EH (cell line): ENCODE measurements at regions not wholly inside any gene's neighbourhood (a gene's known extent, or its start where the extent isn't known, plus 50 kb on each side); places are given as distances from the start of the nearest gene placed in this dataset.
"Not testable (repeated sequence)": the region's sequence is repeated elsewhere in the genome, so short reads cannot be mapped to it uniquely, and the experiment has no call there.

Experiments used
- DNase-seq: peaks from one replicate; pipeline ENCODE4 v3.0.0-alpha.2; 2015; ENCODE audit warnings: low read depth

DNA sequence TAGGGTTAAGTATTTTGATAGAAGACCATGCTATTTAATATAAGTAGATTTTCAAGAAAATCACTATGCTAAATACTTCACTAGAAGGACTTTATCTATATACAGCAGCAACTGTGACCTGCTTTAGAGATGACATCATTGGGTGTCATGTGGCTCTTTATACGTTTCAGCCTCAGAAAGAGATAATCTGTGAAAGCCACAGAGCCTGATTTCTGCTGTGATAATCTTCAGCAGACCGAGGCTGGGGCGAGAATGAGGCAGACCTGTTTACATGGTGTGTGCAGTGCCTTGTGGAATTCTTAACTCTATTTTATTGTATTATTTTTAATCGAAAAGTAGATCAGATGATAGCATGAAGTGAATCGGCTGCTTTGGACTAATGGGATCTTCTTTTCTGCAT is 471.2 kb downstream of the MFSD1 start:
- no peak for DNase-seq

DNA sequence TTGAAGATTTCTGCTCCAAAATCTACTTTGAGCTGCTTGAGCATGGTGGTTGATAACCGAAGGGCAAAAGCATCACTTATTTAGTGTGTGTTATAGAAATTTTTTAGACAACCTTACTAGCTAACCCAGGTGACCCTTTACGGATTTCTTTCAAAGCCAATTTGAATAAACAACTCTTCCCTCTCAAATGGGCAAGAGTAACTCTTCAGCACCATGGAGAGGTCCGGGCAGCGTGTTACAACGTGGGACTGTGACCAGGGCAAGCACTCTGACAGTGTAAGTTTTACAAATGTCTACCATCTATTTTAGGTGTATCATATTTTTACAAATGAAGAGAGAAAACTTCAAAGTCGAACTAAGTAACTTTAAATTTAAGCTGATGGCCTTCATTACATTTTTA is 471.8 kb downstream of the MFSD1 start:
- peak; percentile 65 for DNase-seq

DNA sequence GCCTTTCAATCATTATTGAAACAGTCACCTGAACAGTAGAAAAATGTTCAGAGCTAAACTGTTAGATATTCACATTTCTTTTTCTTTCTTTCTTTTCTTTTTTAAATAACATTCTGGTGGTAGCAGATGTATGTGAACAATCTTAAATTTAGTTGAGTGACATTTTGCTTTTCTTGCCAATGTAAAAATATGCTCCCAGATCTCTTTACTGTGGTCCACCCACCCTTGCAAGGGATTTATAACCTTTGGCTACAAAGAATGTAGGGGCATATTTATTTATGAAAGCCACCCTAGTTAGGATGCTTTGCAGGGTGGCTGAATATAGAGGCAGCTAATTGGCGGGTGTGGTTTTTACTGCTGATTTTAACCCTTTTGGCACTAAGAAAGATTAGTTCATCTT is 473.9 kb downstream of the MFSD1 start:
- DNase-seq: no peak

DNA sequence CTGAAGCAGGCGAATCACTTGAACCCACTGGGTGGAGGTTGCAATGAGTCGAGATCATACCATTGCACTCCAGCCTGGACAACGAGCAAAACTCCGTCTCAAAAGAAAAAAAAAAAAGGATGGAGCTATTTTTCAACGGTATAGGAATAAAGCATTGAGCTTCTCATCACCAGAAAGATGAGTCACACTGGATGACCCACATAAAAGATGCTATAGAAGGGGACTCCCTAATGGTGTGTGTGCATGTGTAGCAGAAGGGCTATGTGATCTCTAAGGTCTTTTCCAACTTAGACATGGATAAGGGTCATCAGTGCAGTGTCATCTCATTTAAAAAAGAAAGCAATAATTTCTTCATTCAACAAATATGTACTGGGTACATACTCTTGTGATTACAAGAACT is 476.0 kb downstream of the MFSD1 start:
- DNase-seq: no peak

DNA sequence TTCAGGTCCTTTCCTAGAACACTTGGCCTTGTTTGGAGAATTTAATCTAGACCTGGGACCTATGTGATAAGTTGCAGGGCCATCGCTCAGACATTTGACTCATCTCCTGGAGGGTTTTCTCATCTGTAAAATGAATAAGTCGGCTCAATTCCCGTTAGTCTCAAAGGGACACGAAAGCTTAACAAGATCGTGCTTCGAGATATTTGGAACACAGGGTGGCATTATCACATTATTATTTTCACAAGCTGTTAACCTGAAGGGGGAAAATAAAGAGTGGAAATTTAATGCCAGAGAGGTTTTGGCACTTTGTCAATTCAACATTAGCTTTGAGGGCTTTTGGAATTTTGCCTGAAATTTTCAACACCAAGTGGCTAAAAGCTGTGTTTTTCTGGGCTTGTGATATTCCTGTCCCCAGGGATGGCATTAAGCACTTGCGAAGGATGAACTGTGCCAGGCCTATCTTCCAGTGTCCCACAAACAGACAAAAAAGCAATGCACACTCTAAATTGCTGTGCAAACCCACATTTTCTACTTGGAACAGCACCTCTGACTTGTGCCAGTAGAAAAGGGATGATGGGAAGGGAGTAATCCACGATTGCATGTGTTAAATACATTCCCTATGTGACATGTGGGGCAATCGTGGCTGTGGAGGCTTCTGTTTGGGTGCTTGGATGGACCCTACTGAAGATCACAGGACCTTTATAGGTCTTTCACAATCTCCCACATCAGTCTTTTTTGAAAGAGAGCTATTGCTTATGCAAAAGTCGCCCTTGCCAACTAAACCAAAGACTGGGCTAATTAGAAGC is 478.7 kb downstream of the MFSD1 start:
- DNase-seq: no peak

DNA sequence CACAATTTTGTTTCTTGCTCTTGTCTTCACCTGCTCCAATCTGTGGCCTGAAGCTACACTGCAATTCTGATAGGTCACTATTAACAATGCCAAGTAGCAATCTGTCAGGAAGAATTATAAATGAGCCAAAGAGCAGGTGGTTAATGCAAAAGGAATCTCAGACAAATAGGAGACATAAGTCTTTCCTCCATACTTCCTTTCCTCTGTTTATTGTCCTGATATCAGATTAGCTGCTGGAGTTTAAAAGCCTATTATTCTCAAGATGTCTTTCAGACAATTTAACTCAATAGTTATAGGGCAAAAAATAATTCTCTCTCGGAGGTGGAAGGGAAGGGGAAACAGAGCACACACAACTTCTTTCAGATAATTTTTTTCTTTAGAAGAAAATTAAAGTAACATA is 491.6 kb downstream of the MFSD1 start:
- no peak for DNase-seq

DNA sequence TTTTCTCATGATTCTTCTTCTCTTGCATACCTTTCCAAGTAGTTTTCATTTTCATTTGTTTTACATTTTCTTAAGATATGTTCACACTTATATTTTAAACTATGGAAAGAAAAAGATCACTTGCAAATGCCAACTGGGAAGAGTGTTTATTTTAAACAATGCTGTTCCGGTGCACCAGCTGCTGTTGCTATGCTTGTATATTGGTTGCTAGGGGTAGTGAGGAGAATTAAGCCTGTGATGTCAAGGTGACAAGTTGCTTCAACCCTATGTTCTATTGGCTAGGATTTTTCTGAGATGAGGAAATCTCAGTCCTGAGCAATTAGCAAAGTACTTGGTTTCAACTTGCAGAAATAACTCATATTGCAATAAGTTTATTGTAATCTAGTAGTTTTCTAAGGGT is 500.1 kb downstream of the MFSD1 start:
- no peak for DNase-seq

DNA sequence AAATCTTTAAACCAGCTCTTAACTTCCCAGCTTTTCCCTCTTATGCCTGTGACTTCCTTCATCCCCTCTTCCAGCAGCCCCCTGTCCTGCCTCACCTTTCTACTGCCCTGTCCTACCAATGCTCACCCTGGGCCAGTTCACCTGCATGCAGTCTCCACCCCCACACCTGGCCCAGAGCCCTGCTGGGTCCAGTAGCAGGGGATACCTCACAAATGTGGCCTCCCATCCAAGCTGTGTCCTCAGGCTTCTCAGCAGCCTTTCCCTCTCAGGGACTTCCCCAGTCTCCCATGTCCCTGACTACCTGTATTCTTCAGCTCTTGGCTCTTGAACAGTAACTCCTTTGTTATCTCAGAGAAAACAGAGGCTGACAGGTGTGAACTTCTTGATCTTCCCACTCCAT is 503.2 kb downstream of the MFSD1 start:
- DNase-seq: no peak

DNA sequence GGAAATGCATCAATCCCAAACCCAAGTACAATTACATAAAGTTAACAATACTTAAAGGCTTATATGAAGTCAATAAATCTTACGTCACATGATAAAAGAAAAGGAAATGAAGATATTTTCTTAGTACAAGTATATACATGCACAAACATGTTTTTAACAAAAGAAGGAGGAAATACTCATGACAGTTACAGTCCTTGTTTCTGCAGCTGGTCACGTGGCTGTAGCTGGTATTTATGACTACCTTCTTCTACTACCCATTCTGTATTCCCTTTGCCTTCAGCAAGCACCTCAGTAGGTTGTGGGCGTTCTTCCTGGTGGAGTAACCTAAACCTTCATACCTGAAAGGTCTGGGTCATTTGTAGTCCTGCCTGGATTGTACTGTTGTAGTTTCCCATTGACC is 514.9 kb downstream of the MFSD1 start:
- not testable (repeated sequence) for DNase-seq

DNA sequence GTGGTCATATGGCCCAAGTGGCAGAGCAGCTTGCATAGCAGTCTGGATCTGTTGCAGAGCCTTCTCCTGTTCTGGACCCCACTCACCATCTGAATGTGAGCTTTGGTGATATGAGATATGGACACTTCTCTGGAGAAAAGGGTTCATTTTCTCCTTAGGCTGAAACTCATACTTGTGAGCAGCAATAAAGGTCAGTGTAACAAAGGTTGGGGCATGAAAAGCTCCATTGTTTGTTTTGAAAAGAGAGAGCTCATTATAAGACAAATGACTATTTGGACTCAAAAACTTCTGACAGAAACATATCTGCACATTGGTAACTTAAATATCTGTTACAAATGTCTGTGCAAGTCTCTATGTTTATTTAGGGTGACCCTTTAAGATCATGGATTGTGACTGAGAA is 517.3 kb downstream of the MFSD1 start:
- DNase-seq: no peak

DNA sequence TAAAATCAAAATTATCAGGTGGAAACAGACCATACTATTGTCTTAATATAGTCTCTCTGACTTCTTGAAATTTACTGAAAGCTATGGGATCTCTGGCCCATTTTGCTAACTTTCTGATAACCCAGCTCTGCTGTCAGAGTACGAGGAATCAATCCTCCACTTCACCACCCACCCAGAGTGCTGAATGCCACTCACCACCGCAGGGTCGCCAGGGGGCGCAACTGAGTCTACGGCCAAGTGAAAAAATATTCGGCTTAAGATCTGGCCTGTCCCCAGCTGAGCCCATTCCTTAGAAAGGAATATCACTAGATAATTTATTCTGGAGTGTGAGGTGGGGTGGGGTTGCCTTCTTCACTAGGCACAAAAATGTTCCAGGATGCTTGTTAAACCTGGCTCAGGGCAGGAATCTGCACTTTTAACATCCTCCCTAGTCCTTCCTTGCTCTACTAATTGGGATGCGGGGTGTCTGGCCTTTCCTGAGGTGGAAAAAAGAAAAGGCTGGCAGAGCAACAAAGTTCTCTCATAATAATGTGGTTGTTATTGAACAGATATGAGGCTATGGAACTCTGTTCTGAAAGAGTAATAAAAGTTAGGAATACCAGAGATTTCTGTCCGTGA is 520.6 kb downstream of the MFSD1 start:
- DNase-seq: peak; percentile 46

DNA sequence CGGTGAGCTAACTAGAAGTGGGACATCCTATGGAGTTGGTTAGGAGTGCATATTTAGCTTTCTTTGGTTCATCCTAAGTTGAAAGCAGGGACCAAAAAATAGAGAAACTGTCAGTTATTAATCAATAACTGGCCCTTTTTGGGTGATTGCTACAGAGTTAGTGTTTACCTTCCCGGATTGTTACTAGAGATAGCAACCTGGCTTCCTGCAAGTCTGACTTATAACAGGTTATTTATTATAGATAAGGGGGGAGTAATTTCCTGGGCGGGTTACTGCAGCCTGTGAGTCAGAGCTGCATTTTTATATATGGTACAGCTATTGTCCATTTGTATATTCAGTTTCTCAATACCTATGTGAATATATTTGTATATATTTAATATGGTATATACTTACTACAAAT is 522.0 kb downstream of the MFSD1 start:
- DNase-seq: no peak

DNA sequence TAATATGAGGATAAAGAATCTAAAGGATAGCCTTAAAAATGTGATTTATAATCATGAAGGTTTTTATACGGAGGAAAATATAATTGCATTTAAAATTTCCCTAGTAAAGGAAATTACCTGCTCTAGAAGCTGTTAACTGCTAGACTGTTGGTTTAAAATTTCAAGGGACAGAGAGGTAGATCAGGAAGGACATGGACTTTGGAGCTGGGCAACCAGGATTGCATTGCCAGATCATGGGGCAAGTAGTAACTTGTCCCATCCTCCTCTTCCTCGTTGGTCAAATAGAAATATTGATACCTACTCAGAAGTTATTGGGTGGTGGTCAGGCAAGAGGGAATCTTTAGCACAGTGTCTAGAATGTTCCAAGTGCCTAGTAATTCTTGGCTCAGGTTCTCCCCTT is 525.1 kb downstream of the MFSD1 start:
- no peak for DNase-seq

DNA sequence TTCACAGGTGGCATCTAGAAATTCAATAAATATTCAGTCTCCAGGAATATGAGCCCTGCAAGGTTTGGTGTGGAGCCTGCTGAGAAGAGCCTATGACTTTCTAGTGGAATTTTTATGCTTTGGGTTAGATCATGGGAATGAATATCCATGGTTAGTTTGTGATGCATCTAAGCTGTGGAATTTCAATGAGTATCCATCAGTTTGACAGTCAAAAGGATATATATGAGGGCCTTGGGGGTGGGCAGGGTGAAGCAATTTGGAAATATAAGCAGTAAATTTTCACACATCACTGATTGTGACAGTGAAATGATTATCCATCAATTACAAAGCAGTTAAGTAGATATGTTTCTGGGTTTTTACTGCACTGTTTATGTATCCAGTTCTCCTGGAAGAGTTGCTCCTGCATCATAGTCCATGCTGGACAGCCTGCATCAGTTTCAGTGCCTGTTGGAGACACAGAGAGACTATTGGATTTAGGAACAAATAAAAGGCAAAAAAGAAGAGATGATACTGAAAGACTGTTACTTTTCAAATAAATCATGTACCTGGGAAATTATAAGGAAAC is 530.8 kb downstream of the MFSD1 start:
- DNase-seq: no peak

DNA sequence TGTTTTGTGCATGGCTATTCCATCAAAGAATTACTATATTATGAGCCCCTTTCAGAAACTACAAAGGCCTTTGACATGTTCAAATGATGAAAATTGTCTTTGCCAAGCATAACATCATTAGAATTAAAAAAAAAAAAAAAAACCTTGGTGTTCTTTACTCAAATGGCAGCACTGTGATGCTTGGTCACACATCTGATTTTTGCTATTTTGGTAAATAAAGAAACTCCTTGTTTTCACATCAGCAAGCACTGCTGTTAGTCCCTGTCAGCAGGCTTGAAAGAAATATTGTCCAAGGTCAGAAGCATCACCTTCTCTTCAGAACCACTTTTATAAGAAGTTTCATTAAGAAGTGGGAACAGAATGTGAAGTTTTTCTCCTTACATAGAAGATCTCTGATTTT is 537.3 kb downstream of the MFSD1 start:
- no peak for DNase-seq

DNA sequence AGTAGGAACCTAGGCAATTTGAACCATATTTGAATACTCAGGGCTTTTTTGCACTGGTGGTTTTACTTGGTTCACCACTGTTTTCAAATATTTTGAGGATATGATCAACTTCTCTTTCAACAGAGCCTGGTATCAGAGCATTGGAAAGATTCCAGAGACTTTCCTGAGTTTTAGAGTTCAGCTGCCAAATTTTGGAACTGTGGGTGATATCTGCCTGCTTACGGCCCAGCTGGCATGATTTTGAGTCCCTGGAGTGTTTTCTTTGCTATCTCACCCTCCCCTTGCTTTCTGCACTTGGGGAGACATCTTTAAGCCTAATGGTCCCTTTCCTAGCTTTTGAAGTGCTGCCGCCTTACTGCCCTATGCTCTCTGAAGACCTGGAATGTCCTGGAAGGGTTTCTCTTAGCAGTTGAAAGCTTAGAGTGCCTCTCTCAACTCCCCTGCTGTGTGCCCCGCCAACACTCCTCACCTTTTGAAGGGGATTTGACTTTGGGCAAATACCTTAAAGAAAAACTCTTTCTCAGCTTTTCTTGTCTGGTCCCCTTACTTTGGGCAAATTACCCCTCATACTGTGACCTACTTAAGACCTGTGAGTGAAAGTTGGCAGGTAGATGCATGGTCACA is 539.1 kb downstream of the MFSD1 start:
- no peak for DNase-seq

DNA sequence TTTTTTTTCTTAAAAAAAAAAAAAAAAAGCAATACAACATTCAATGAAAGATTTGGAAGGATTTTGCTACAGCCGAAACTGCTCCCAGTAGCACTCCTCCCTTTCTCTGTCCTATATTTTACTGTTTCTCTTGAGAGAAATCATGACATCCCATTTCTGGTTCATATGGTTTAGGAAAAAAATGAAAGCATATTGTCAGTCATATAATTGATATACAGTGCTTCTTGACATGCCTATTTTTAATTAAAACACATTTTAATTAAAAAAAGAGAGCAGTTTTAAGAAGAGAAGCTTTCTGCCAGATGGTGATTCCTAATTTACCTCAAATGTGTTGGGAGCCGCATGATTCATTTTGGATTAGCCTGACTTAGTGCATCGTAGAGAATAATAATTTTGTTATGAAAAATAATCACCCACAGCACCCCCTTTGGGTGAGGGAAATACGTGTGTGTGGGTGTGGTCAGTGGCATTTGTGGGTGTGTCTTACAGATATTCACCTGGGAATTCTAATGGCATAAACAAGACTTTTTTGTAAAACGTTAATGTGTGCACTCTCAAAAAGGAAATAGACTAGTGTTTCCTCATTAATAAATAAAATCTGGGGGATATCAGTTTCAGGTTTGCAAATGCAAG is 544.5 kb downstream of the MFSD1 start:
- DNase-seq: no peak

DNA sequence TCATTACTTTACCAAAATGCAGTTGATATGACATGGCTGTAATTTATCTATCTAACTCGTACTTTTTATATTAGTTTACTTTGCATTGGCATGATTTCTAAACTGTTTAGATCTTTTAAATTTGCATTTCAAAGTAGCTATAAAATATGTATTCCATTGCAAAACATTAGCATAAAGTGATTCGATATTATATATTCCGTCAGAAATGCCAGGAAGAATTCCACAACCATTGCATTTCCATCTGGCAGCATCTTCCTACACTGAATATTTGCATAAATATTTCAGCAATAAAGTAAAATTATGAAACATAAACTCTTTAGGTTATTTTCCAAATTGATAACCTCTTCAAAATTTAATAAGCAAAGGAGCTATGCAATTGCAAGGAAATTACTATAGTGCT is 546.6 kb downstream of the MFSD1 start:
- DNase-seq: no peak

DNA sequence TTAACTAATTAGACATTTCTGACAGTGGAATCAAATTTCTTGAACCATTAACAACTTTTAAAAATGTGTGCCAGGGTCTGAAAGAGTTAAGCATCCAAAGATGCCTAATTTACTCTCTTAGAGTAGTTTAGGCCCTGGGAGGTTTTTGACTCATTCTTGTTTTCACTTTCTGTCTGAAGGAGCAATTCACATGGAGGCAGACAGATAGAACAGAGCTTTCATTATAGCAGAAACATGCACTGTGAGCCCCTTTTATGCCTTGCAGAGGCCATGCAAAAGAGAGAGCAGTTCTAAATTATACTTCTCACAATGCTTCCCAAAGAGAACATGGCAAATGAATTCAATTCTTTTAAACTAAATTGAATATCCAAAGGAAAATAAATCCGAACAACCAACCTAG is 554.8 kb downstream of the MFSD1 start:
- no peak for DNase-seq

DNA sequence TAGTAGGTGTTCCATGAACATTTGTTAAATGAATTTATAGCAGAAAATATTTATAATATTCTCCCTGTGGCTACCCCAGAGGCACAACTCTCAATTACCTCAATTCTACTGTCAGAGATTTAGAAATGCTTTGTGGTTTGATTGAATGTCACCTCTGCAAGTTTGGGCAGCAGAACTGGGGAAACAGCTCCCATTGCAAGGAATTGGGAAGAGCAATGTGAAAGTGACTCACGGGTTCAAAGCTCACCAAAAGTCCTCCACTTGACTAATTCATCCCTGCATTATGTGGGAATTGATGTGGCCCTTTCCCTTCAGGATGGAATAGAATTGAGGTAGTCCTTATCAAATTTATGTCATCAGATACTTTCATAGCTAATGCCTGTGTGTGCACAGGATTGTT is 562.7 kb downstream of the MFSD1 start:
- no peak for DNase-seq

DNA sequence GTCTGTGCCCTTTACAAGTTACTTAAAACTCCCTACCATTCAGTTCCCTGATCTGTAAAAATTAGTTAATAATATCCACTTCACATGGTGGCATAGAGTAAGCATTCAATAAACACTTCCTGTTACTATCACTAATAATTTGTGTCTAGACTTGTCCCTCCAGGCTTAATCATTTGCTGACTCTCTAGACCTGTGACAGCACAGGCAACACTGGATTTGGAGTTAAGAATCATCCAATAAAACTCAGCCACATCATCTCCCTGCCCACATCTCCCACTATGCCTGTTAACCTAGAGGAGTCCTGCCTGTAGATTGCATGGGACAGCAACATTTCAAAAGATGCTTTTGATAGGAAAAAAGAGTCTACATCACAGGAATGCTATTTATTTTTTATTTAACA is 564.6 kb downstream of the MFSD1 start:
- no peak for DNase-seq

DNA sequence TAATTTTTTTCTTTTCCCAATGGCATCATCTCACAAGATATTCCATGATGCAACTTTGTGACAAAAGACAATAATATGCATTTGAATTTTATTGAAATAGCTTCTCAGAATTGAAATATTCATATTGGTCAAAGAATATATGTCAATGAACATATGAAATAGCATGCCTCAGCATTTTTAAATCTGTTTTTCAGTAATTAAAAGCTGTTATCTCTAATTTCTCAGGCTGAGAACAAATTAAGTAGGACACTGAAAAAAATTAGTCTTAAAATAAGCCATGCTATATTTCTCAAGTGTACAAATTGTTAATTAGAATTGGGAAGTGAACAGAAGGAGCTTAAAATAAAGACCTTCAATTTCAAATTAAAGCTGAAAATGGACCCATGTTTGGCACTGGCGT is 570.1 kb downstream of the MFSD1 start:
- no peak for DNase-seq
